HEK293T (cell line): ENCODE measurements at regions not wholly inside any gene's neighbourhood (a gene's known extent, or its start where the extent isn't known, plus 50 kb on each side); places are given as distances from the start of the nearest gene placed in this dataset.

ENCODE experiments used
- ARNT ChIP-seq: fragments of 450-650 bp; IDR thresholded peaks from 2 replicates; pipeline ENCODE4 v1.6.1; 2017; ENCODE audit warnings: mild to moderate bottlenecking
- ELF4 ChIP-seq: fragments of 450-650 bp; IDR thresholded peaks from 2 replicates; pipeline ENCODE4 v1.6.1; 2017; ENCODE audit warnings: antibody characterized with exemption
- L3MBTL2 ChIP-seq: fragments of 450-650 bp; conservative IDR thresholded peaks from 2 replicates; pipeline ENCODE4 v1.6.1; 2016; ENCODE audit warnings: mild to moderate bottlenecking
- SP1 ChIP-seq: fragments of 450-650 bp; IDR thresholded peaks from 2 replicates; pipeline ENCODE4 v1.6.1; 2017

- TF ChIP-seq ELF4 (no peak), L3MBTL2 (no peak), SP1 (no peak), ARNT (no peak)
Measured at GRCh38 chr5:119726544-119726943, 97.2 kb downstream of the FAM170A start.
